Left renal pelvis (tissue), 4 donors: ENCODE measurements at regions not wholly inside any gene's neighbourhood (a gene's known extent, or its start where the extent isn't known, plus 50 kb on each side); places are given as distances from the start of the nearest gene placed in this dataset.
"Not testable (repeated sequence)": the region's sequence is repeated elsewhere in the genome, so short reads cannot be mapped to it uniquely, and the experiment has no call there.

ENCODE experiments used
- DNase-seq, 4 donors: peaks; one replicate each; pipeline ENCODE4 v3.0.0-alpha.2; 2013; ENCODE audit warnings: low read depth in 4 of 4, low spot score in 3 of 4

- no peak for DNase-seq
Measured at GRCh38 chr2:35827086-35827485, 528.5 kb upstream of the CRIM1 start.

GRCh38 chr2:35822716-35823115 is 532.9 kb upstream of the CRIM1 start:
- no peak for DNase-seq

- DNase-seq: no peak
Measured at GRCh38 chr2:35821675-35822074, 533.9 kb upstream of the CRIM1 start.

GRCh38 chr2:35820391-35820790 is 535.2 kb upstream of the CRIM1 start:
- DNase-seq: no peak

- no peak for DNase-seq
Measured at GRCh38 chr2:35819033-35819432, 536.5 kb upstream of the CRIM1 start.

GRCh38 chr2:35818359-35818758 is 537.2 kb upstream of the CRIM1 start:
- not testable (repeated sequence) for DNase-seq

- DNase-seq: not testable (repeated sequence)
Measured at GRCh38 chr2:35814597-35814996, 541.0 kb upstream of the CRIM1 start.

GRCh38 chr2:35803126-35803525 is 552.5 kb upstream of the CRIM1 start:
- DNase-seq: no peak

GRCh38 chr2:35794796-35795450 is 560.7 kb upstream of the CRIM1 start:
- DNase-seq: no peak

GRCh38 chr2:35790292-35790691 is 565.3 kb upstream of the CRIM1 start:
- no peak for DNase-seq

- DNase-seq: no peak
Measured at GRCh38 chr2:35788543-35788942, 567.0 kb upstream of the CRIM1 start.

GRCh38 chr2:35787302-35788031 is 568.1 kb upstream of the CRIM1 start:
- no peak for DNase-seq

- DNase-seq: no peak
Measured at GRCh38 chr2:35785564-35785963, 570.0 kb upstream of the CRIM1 start.

GRCh38 chr2:35784777-35785176 is 570.8 kb upstream of the CRIM1 start:
- no peak for DNase-seq

- DNase-seq: no peak
Measured at GRCh38 chr2:35783723-35784122, 571.9 kb upstream of the CRIM1 start.

- DNase-seq: no peak
Measured at GRCh38 chr2:35741556-35741955, 614.0 kb upstream of the CRIM1 start.

- DNase-seq: no peak
Measured at GRCh38 chr2:35731674-35732073, 623.9 kb upstream of the CRIM1 start.

- no peak for DNase-seq
Measured at GRCh38 chr2:35714883-35715282, 640.7 kb upstream of the CRIM1 start.

GRCh38 chr2:35708411-35708923 is 647.1 kb upstream of the CRIM1 start:
- no peak for DNase-seq

- DNase-seq: no peak
Measured at GRCh38 chr2:35688309-35688708, 667.3 kb upstream of the CRIM1 start.

- no peak for DNase-seq
Measured at GRCh38 chr2:35651688-35652323, 703.8 kb upstream of the CRIM1 start.

GRCh38 chr2:35614640-35615039 is 740.9 kb upstream of the CRIM1 start:
- DNase-seq: no peak
